VCaP (cell line): ENCODE measurements at regions not wholly inside any gene's neighbourhood (a gene's known extent, or its start where the extent isn't known, plus 50 kb on each side); places are given as distances from the start of the nearest gene placed in this dataset.
"Not testable (repeated sequence)": the region's sequence is repeated elsewhere in the genome, so short reads cannot be mapped to it uniquely, and the experiment has no call there.

Experiments used
- H3K27ac ChIP-seq: fragments of 450-650 bp; 2 replicates; pipeline ENCODE4 v1.5.1; 2017
- CTCF ChIP-seq: fragments of 450-650 bp; conservative IDR thresholded peaks from 2 replicates; pipeline ENCODE4 v1.5.1; 2017; ENCODE audit warnings: mild to moderate bottlenecking, moderate library complexity

DNA sequence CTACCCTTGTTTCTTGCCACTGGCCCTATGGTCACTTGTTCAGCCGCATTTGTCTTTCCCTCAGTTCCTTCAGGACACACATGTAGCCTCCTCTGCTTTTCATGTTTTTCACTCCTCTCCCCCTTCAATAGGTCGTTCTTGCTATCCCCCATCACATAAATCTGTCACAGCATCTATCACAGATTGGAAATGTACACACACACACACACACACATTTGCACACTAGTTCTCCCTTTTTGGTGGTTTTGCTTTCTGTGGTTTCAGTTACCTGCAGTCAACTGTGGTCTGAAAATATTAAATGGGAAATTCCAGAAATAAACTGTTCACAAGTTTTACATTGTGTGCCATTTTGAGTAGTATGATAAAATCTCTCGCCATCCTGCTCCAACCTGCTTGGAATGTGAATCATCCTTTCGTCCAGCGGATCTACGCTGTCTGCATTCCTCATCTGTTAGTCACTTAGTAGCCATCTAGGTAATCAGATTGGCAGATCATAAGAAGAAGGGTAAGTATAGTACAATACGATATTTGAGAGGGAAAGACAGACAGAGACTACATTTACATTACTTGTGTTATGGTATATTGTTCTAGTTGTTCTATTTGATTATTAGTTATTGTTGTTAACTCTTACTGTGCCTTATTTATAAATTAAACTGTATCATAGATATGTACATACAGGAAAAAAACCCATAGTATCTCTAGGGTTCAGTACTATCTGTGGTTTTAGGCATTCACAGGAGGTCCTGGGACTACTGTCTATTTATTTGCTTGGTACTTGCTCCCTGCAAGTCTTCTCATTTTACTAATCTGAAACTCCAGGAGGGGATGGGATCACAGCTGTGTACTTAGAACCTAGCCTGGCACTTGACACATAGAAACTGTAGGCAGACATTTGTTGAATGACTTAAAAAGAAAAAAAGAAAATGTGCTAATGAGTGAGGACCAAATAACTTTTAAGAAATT is 86.1 kb upstream of the PNPT1 start:
- no peak overlapping the region for H3K27ac ChIP-seq
- TF ChIP-seq CTCF: no peak

DNA sequence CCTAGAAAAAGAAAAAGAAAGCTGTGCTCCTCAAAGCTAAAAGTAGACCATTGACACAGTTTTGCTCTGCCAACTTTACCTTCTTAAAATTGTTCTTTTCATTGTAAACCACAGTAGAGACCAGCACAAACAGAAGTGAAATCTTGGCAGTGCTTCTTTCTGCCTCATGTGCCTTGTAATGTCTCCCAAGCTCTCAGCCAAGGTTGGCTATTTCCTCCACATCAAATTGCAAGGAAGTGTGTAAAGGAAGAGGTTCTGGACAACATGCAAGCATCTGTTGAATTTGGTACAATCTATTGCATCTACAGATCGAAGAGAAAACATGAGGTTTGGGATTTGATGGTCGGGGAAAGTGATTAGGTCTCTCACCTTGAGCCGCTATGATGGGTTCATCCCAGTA is 83.3 kb upstream of the PNPT1 start:
- no peak overlapping the region for H3K27ac ChIP-seq
- TF ChIP-seq CTCF: no peak

DNA sequence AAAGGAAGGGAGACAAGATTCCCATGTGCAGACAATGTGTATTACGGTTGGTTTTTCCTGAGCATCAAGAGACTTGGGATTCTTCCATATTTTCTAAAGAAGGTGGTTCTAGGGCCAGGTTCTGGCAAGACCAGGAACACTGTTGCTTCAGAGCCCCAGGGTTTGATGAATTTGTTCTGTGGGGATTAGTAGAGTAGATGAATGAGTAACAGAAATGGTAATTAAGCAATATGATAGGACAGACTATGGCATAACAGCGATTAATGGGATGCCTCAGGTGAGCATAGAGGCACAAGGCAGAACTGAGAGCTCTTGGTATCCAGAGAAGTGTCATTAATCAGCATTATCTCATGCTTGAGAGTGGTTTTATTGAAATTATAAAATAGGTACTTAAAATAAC is 82.8 kb upstream of the PNPT1 start:
- H3K27ac ChIP-seq: no peak overlapping the region
- TF ChIP-seq CTCF: no peak

DNA sequence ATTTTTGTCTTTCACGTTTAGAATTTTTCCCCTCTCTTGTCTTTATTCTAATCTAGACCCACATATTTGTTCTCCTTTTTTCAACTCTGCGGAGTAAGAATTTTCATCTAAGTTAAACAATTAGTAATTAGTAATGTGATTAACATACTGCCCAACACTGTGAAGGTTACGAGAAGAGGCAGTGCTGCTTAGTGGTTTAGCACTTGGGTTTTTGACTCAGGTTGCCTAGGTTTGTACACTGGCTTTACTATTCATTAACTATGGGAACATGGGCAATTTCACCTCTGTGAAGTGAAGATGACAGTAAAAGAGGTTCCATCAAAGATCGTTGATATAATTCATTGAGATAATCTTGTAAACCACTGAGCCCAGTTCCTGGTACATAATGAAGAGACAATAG is 82.2 kb upstream of the PNPT1 start:
- no peak for TF ChIP-seq CTCF

DNA sequence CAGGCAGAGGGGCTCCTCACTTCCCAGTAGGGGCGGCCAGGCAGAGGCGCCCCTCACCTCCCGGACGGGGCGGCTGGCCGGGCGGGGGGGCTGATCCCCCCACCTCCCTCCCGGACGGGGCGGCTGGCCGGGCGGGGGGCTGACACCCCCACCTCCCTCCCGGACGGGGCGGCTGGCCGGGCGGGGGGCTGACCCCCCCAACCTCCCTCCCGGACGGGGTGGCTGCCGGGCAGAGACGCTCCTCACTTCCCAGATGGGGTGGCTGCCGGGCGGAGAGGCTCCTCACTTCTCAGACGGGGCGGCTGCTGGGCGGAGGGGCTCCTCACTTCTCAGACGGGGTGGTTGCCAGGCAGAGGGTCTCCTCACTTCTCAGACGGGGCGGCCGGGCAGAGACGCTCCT is 80.0 kb upstream of the PNPT1 start:
- H3K27ac ChIP-seq: not testable (repeated sequence)

More for the DNA sequence above, 82.2 kb upstream of the PNPT1 start:
- no peak overlapping the region for H3K27ac ChIP-seq

- no peak for TF ChIP-seq CTCF
- H3K27ac ChIP-seq: no peak overlapping the region
Measured at GRCh38 chr2:55772109-55772980, 78.7 kb upstream of the PNPT1 start.

GRCh38 chr2:55771612-55772011 is 78.0 kb upstream of the PNPT1 start:
- TF ChIP-seq CTCF: peak; percentile 87
- no peak overlapping the region for H3K27ac ChIP-seq
